ENCODE measurements at regions not wholly inside any gene's neighbourhood (a gene's known extent, or its start where the extent isn't known, plus 50 kb on each side); places are given as distances from the start of the nearest gene placed in this dataset.

DNA sequence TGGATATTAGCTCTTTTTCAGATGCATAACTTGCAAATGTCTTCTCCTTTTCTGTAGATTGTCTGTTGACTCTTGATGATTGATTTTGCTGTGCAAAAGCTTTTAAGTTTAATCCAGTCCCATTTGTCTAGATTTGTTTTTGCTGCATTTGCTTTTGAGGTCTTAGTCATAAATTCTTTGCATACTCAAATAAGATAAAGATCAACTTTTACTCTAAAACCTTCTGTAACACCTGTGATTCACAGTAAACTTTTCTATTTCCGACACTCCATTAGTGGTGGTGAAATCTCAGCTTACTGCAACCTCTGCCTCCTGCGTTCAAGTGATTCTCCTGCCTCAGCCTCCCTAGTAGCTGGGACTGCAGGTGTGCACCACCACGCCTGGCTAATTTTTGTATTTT, 239.0 kb upstream of the ST8SIA4 start:
- TF ChIP-seq, protein P1, sequence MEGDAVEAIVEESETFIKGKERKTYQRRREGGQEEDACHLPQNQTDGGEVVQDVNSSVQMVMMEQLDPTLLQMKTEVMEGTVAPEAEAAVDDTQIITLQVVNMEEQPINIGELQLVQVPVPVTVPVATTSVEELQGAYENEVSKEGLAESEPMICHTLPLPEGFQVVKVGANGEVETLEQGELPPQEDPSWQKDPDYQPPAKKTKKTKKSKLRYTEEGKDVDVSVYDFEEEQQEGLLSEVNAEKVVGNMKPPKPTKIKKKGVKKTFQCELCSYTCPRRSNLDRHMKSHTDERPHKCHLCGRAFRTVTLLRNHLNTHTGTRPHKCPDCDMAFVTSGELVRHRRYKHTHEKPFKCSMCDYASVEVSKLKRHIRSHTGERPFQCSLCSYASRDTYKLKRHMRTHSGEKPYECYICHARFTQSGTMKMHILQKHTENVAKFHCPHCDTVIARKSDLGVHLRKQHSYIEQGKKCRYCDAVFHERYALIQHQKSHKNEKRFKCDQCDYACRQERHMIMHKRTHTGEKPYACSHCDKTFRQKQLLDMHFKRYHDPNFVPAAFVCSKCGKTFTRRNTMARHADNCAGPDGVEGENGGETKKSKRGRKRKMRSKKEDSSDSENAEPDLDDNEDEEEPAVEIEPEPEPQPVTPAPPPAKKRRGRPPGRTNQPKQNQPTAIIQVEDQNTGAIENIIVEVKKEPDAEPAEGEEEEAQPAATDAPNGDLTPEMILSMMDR (IDR thresholded peaks at IDR 0.05; ENCODE audit: low read depth, low read length) = no peak
- TF ChIP-seq, protein P2, sequence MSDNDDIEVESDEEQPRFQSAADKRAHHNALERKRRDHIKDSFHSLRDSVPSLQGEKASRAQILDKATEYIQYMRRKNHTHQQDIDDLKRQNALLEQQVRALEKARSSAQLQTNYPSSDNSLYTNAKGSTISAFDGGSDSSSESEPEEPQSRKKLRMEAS (IDR thresholded peaks at IDR 0.05; ENCODE audit: low read depth, low read length) = no peak
